Suprapubic skin (tissue), 4 donors: ENCODE measurements at regions not wholly inside any gene's neighbourhood (a gene's known extent, or its start where the extent isn't known, plus 50 kb on each side); places are given as distances from the start of the nearest gene placed in this dataset.

ENCODE experiments used
- CTCF ChIP-seq, 2 donors: fragments of 200-600 bp in 1 of 2; fragments of 450-650 bp in 1 of 2; sonication (generic) in 1 of 2; IDR thresholded peaks; one replicate each; pipeline ENCODE4 v1.5.1; 2016 to 2019; ENCODE audit warnings: antibody characterized with exemption in 2 of 2, mild to moderate bottlenecking in 1 of 2, moderate library complexity in 1 of 2
- EP300 ChIP-seq: sonication (generic); formaldehyde crosslinking; IDR thresholded peaks from one replicate; pipeline ENCODE4 v1.6.1; 2017; ENCODE audit warnings: antibody characterized with exemption
- POLR2A ChIP-seq, 2 donors: fragments of 450-650 bp; IDR thresholded peaks; one replicate each; pipeline ENCODE4 v1.6.1; 2017; ENCODE audit warnings: antibody characterized with exemption in 2 of 2, mild to moderate bottlenecking in 2 of 2, moderate library complexity in 2 of 2
- POLR2AphosphoS5 ChIP-seq, 3 donors: sonication (generic); formaldehyde crosslinking; IDR thresholded peaks; one replicate each; pipeline ENCODE4 v1.6.1; 2017; ENCODE audit warnings: antibody characterized with exemption in 3 of 3

GRCh38 chr4:118417325-118417724, 64.5 kb upstream of the PRSS12 start:
- TF ChIP-seq POLR2AphosphoS5 (IDR thresholded peaks at IDR 0.05) (no peak), POLR2A (IDR thresholded peaks at IDR 0.05) (no peak), CTCF (IDR thresholded peaks at IDR 0.05) (no peak), EP300 (no peak)
